Muscle of arm (tissue), 1 donor: ENCODE measurements at regions not wholly inside any gene's neighbourhood (a gene's known extent, or its start where the extent isn't known, plus 50 kb on each side); places are given as distances from the start of the nearest gene placed in this dataset.

Experiments used
- DNase-seq: peaks from one replicate; pipeline ENCODE4 v3.0.0-alpha.2; 2013

GRCh38 chr4:182068920-182069319, 174.3 kb upstream of the TENM3 start:
- DNase-seq: no peak

- no peak for DNase-seq
Measured at GRCh38 chr4:182073278-182073677, 169.9 kb upstream of the TENM3 start.

GRCh38 chr4:182074139-182074538, 169.1 kb upstream of the TENM3 start:
- no peak for DNase-seq

GRCh38 chr4:182074810-182075209, 168.4 kb upstream of the TENM3 start:
- no peak for DNase-seq

GRCh38 chr4:182082910-182083309, 160.3 kb upstream of the TENM3 start:
- DNase-seq: no peak

- DNase-seq: no peak
Measured at GRCh38 chr4:182083671-182084410, 159.4 kb upstream of the TENM3 start.

GRCh38 chr4:182085051-182085480, 158.1 kb upstream of the TENM3 start:
- no peak for DNase-seq

GRCh38 chr4:182089326-182089725, 153.9 kb upstream of the TENM3 start:
- DNase-seq: no peak

GRCh38 chr4:182090186-182090585, 153.0 kb upstream of the TENM3 start:
- no peak for DNase-seq

- DNase-seq: no peak
Measured at GRCh38 chr4:182091128-182091527, 152.1 kb upstream of the TENM3 start.

- DNase-seq: no peak
Measured at GRCh38 chr4:182093431-182093831, 149.8 kb upstream of the TENM3 start.

- DNase-seq: no peak
Measured at GRCh38 chr4:182093935-182094334, 149.3 kb upstream of the TENM3 start.

- DNase-seq: no peak
Measured at GRCh38 chr4:182101618-182102017, 141.6 kb upstream of the TENM3 start.

- no peak for DNase-seq
Measured at GRCh38 chr4:182102576-182102975, 140.6 kb upstream of the TENM3 start.

GRCh38 chr4:182103614-182104319, 139.4 kb upstream of the TENM3 start:
- no peak for DNase-seq

- DNase-seq: no peak
Measured at GRCh38 chr4:182105416-182105815, 137.8 kb upstream of the TENM3 start.

- DNase-seq: no peak
Measured at GRCh38 chr4:182107931-182108330, 135.3 kb upstream of the TENM3 start.

GRCh38 chr4:182111586-182111985, 131.6 kb upstream of the TENM3 start:
- DNase-seq: no peak

- DNase-seq: no peak
Measured at GRCh38 chr4:182113779-182114178, 129.4 kb upstream of the TENM3 start.

GRCh38 chr4:182124359-182124758, 118.8 kb upstream of the TENM3 start:
- DNase-seq: no peak

- no peak for DNase-seq
Measured at GRCh38 chr4:182126096-182126495, 117.1 kb upstream of the TENM3 start.

GRCh38 chr4:182126603-182127002, 116.6 kb upstream of the TENM3 start:
- no peak for DNase-seq

- DNase-seq: no peak
Measured at GRCh38 chr4:182133033-182133432, 110.2 kb upstream of the TENM3 start.

- DNase-seq: no peak
Measured at GRCh38 chr4:182134261-182134660, 108.9 kb upstream of the TENM3 start.
